ENCODE measurements at regions not wholly inside any gene's neighbourhood (a gene's known extent, or its start where the extent isn't known, plus 50 kb on each side); places are given as distances from the start of the nearest gene placed in this dataset.

DNA sequence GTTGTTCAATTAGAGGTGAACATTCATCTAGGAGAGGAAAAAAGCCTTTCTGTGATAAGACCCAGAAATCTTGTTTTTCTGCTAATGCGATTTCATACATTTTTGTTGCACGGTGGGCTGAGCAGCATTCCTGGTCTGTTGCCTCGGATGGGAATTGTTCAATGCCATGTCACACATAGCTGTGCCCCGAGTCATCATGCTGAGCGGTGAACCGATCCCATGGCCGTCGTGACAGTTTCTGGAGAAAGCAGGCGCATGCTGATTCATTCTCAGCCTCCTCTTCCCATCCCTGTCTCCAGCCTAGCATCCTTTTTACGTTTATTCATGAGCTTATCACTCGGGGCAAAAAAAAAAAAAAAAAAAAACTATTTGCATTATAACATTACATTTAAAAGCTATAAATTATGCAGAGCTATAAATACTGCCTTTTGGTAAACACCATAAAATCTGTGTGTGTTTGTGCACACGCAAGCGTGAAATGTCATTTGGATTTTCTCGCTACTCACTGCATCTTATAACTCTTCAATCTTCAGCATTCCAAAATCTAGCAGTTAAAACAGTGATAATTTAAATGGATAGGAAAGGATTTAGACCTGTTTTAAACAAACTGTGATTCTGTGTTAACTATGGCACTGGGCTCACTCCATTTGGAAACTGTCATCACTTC is 58.9 kb upstream of the IFNGR1 start:
- H3K27me3 ChIP-seq: no peaks in the 10 kb centered on the region
- H3K27ac ChIP-seq: no peak overlapping the region
- WGBS, 2 donors (ENCODE audit: low coverage in 1 of 2): 51 to 53% methylated on average over 14 of the region's 14 CpGs
- in situ Hi-C loops (cut with MboI; ENCODE audit: low pct_ligation_motif_present in 1 of 4, low pct_unique_long_range_greater_than_20kb in 1 of 4, low sequenced_read_pairs in 3 of 4) (loop anchor here in 1 of 4 donors (25.0 kb wide), 1 partner anchor 359 kb away; no protein-coding TSS in a partner anchor), intact Hi-C loops (cut with DNase I; ENCODE audit: low total_unique reads) (no loop called here)
- H3K4me1 ChIP-seq: no peaks in the 10 kb centered on the region
- no peak for DNase-seq
- no peaks in the 10 kb centered on the region for H3K9me3 ChIP-seq
- H3K36me3 ChIP-seq: no peaks in the 10 kb centered on the region
- no peak overlapping the region for H3K4me3 ChIP-seq
- TF ChIP-seq, protein P1, sequence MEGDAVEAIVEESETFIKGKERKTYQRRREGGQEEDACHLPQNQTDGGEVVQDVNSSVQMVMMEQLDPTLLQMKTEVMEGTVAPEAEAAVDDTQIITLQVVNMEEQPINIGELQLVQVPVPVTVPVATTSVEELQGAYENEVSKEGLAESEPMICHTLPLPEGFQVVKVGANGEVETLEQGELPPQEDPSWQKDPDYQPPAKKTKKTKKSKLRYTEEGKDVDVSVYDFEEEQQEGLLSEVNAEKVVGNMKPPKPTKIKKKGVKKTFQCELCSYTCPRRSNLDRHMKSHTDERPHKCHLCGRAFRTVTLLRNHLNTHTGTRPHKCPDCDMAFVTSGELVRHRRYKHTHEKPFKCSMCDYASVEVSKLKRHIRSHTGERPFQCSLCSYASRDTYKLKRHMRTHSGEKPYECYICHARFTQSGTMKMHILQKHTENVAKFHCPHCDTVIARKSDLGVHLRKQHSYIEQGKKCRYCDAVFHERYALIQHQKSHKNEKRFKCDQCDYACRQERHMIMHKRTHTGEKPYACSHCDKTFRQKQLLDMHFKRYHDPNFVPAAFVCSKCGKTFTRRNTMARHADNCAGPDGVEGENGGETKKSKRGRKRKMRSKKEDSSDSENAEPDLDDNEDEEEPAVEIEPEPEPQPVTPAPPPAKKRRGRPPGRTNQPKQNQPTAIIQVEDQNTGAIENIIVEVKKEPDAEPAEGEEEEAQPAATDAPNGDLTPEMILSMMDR (IDR thresholded peaks at IDR 0.05): no peak
- TF ChIP-seq EP300 (IDR thresholded peaks at IDR 0.05; ENCODE audit: low read depth) (no peak), POLR2A (IDR thresholded peaks at IDR 0.05) (no peak), POLR2AphosphoS5 (IDR thresholded peaks at IDR 0.05) (no peak)

DNA sequence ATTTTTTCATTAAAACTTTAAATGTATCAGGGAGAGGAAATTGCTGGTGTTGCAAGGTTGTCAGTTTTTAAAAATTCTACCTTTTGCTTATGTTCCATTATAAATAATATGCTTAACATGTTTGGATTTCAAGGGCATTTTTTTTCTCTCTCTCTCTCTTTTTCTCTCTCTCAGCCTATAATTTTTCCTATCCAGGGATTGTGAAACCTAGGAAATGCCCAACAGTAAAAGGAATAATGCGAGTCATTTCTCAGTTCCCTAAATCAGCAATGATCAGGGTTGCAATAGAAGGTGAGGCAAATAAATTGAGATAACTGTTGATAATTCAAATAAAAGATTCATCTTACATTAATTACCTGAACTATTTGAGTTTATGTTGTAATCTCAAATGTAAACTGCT is 53.2 kb upstream of the IFNGR1 start:
- TF ChIP-seq POLR2AphosphoS5 (IDR thresholded peaks at IDR 0.05) (no peak), EP300 (IDR thresholded peaks at IDR 0.05; ENCODE audit: low read depth) (no peak), POLR2A (IDR thresholded peaks at IDR 0.05) (no peak)
- TF ChIP-seq, protein P1 (IDR thresholded peaks at IDR 0.05): no peak
- Histone ChIP-seq H3K27ac (no peak overlapping the region), H3K4me1 (no peaks in the 10 kb centered on the region), H3K27me3 (no peaks in the 10 kb centered on the region), H3K36me3 (no peaks in the 10 kb centered on the region), H3K4me3 (no peak overlapping the region), H3K9me3 (no peaks in the 10 kb centered on the region)
- WGBS, 2 donors (ENCODE audit: low coverage in 1 of 2): 55 to 100% methylated on average over 1 of the region's 1 CpG
- in situ Hi-C loops (cut with MboI; ENCODE audit: low pct_ligation_motif_present in 1 of 4, low pct_unique_long_range_greater_than_20kb in 1 of 4, low sequenced_read_pairs in 3 of 4): loop anchor here in 1 of 4 donors (25.0 kb wide), 1 partner anchor 365 kb away; no protein-coding TSS in a partner anchor
- DNase-seq: no peak
- intact Hi-C loops (cut with DNase I; ENCODE audit: low total_unique reads): loop anchor here (5.0 kb wide), 1 partner anchor 370 kb away; no protein-coding TSS in a partner anchor

DNA sequence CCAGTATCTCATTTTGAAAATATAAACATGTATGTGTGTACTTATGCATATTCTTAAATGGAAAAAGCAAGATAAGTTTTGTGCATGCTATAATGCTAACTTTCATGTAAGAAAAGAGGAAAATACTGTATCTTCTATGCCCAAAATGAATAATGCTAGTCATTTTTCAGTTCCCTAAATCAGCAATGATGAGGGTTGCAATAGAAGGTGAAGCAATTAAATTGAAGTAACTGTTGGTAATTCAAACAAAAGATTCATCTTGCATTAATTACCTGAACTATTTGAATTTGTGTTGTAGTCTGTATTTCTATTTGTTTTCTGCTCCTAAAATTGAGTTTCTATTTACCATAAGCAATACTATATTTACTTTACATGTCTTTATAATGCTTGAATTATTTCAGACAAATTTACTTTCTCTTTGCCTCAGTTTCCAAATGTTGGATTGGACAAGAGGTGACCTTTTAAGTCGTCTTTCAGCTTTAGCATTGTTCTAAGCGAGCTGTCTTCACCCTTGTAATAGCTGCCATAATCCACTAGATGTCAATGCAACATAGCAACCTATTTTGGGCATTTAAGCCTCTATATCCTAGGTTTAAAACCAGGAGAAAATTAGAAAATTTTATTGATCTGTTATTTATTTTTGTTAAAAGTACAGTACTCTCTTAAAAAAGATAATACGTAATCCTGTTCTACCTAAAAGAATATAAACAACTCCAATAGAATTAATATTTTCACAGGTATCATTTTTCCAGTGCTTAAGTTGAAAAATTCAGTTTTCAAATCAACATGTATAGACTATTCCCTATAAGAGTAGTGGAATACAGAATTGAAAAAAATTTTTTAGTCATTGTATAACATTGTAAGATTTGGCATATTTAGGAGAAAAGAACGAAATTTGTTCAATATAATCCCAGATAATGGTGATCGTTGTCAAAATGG is 52.3 kb upstream of the IFNGR1 start:
- WGBS, 2 donors (ENCODE audit: low coverage in 1 of 2): 35 to 37% methylated on average over 5 of the region's 5 CpGs
- H3K27me3 ChIP-seq: no peaks in the 10 kb centered on the region
- H3K36me3 ChIP-seq: no peaks in the 10 kb centered on the region
- H3K4me3 ChIP-seq: no peak overlapping the region
- intact Hi-C loops (cut with DNase I; ENCODE audit: low total_unique reads): loop anchor here (5.0 kb wide), 1 partner anchor 371 kb away; no protein-coding TSS in a partner anchor
- no peak for DNase-seq
- in situ Hi-C loops (cut with MboI; ENCODE audit: low pct_ligation_motif_present in 1 of 4, low pct_unique_long_range_greater_than_20kb in 1 of 4, low sequenced_read_pairs in 3 of 4): loop anchor here in 1 of 4 donors (25.0 kb wide), 1 partner anchor 366 kb away; no protein-coding TSS in a partner anchor
- no peaks in the 10 kb centered on the region for H3K9me3 ChIP-seq
- H3K4me1 ChIP-seq: no peaks in the 10 kb centered on the region
- no peak overlapping the region for H3K27ac ChIP-seq
- TF ChIP-seq POLR2AphosphoS5 (IDR thresholded peaks at IDR 0.05) (no peak), EP300 (IDR thresholded peaks at IDR 0.05; ENCODE audit: low read depth) (no peak)
- TF ChIP-seq, protein P1 (IDR thresholded peaks at IDR 0.05): peak; percentile 81 to 90 (median 85)

DNA sequence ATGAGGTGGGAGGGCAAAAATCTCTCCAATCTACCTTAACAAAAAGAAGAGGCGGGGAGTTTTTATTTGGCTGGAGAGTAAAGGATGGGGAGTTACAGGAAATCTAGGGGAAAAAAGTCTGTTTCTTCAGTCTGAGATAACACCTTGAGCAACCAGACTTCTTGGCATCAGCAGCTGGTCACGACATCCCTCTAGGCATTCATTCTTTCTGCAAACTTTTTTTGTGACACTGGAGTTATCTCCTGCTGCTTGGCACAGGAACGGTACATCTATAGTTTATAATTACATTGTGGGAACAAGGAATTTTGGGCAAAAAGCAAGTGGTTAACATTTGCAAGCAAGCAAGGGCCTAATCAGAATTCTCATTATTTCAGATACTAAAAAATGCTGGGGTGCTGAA is 50.6 kb upstream of the IFNGR1 start:
- Histone ChIP-seq H3K27ac (no peak overlapping the region), H3K36me3 (no peaks in the 10 kb centered on the region), H3K4me1 (no peaks in the 10 kb centered on the region), H3K27me3 (no peaks in the 10 kb centered on the region), H3K9me3 (no peaks in the 10 kb centered on the region), H3K4me3 (no peak overlapping the region)
- WGBS, 2 donors (ENCODE audit: low coverage in 1 of 2): 65 to 87% methylated on average over 3 of the region's 3 CpGs
- TF ChIP-seq, protein P1 (IDR thresholded peaks at IDR 0.05): no peak
- TF ChIP-seq POLR2A (IDR thresholded peaks at IDR 0.05): no peak
- in situ Hi-C loops (cut with MboI; ENCODE audit: low pct_ligation_motif_present in 1 of 4, low pct_unique_long_range_greater_than_20kb in 1 of 4, low sequenced_read_pairs in 3 of 4) (loop anchor here in 1 of 4 donors (25.0 kb wide), 1 partner anchor 367 kb away; no protein-coding TSS in a partner anchor), intact Hi-C loops (cut with DNase I; ENCODE audit: low total_unique reads) (loop anchor here (5.0 kb wide), 1 partner anchor 372 kb away; no protein-coding TSS in a partner anchor)
- DNase-seq: no peak
